ENCODE measurements at regions not wholly inside any gene's neighbourhood (a gene's known extent, or its start where the extent isn't known, plus 50 kb on each side); places are given as distances from the start of the nearest gene placed in this dataset.

DNA sequence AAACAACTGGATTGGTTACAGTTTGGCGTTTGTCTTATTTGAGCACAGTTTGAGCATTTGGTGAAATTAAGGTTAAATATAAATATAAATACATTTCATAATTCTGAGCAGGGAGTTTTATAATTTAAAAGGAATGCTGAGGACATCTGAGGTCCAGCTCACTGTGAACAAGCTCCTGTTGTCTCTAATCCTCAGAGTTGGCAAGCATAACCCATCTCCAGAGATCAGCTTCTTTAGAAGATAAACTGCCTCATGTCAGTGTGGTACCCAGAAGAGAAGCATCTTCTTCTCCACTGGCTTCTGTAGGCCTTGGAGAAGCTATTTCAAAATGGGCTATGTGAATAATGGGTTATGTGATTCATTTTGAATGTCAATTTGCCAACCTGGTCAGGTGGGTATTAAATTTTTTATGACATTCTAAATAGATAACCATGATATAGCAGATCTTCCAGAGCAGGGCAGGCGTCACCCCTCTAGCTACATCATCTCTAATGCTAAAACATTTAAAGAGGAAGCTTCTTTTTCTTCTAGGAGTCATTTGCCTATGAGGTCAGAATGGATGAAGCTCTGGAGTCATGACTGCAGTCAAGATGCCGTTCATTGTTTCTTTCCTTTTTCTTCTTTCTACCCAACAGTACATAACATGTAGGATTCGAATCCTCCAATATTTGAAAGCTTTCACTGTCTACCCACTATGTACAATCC lies 324.0 kb downstream of the RNF144A start:
- intact Hi-C loops (cut with DNase I; ENCODE audit: low total_unique reads): no loop called here
- no peak for TF ChIP-seq POLR2A (IDR thresholded peaks at IDR 0.05)
- TF ChIP-seq, protein P1, sequence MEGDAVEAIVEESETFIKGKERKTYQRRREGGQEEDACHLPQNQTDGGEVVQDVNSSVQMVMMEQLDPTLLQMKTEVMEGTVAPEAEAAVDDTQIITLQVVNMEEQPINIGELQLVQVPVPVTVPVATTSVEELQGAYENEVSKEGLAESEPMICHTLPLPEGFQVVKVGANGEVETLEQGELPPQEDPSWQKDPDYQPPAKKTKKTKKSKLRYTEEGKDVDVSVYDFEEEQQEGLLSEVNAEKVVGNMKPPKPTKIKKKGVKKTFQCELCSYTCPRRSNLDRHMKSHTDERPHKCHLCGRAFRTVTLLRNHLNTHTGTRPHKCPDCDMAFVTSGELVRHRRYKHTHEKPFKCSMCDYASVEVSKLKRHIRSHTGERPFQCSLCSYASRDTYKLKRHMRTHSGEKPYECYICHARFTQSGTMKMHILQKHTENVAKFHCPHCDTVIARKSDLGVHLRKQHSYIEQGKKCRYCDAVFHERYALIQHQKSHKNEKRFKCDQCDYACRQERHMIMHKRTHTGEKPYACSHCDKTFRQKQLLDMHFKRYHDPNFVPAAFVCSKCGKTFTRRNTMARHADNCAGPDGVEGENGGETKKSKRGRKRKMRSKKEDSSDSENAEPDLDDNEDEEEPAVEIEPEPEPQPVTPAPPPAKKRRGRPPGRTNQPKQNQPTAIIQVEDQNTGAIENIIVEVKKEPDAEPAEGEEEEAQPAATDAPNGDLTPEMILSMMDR (IDR thresholded peaks at IDR 0.05): no peak
- no peak overlapping the region for H3K27ac ChIP-seq
- H3K4me1 ChIP-seq: no peaks in the 10 kb centered on the region
- H3K9me3 ChIP-seq: no peaks in the 10 kb centered on the region
- H3K4me3 ChIP-seq: no peak overlapping the region
- DNase-seq: no peak
- H3K36me3 ChIP-seq: no peaks in the 10 kb centered on the region
- no peaks in the 10 kb centered on the region for H3K27me3 ChIP-seq

- Histone ChIP-seq H3K27me3 (no peaks in the 10 kb centered on the region), H3K4me3 (no peak overlapping the region), H3K4me1 (no peaks in the 10 kb centered on the region), H3K9me3 (no peaks in the 10 kb centered on the region), H3K36me3 (no peaks in the 10 kb centered on the region), H3K27ac (no peak overlapping the region)
- DNase-seq: no peak
- TF ChIP-seq POLR2A (IDR thresholded peaks at IDR 0.05): no peak
- TF ChIP-seq, protein P1 (IDR thresholded peaks at IDR 0.05): no peak
- intact Hi-C loops (cut with DNase I; ENCODE audit: low total_unique reads): no loop called here
These were observed 325.1 kb downstream of the RNF144A start for GRCh38 chr2:7242189-7242867.

GRCh38 chr2:7243276-7243675 lies 326.1 kb downstream of the RNF144A start:
- TF ChIP-seq, protein P1 (IDR thresholded peaks at IDR 0.05): no peak
- TF ChIP-seq POLR2A (IDR thresholded peaks at IDR 0.05): no peak
- Histone ChIP-seq H3K27me3 (no peaks in the 10 kb centered on the region), H3K4me3 (no peak overlapping the region), H3K27ac (no peak overlapping the region), H3K9me3 (no peaks in the 10 kb centered on the region), H3K36me3 (no peaks in the 10 kb centered on the region), H3K4me1 (no peaks in the 10 kb centered on the region)
- DNase-seq: no peak
- intact Hi-C loops (cut with DNase I; ENCODE audit: low total_unique reads): no loop called here

- Histone ChIP-seq H3K9me3 (no peaks in the 10 kb centered on the region), H3K36me3 (no peaks in the 10 kb centered on the region), H3K4me1 (no peaks in the 10 kb centered on the region), H3K4me3 (no peak overlapping the region), H3K27me3 (no peaks in the 10 kb centered on the region), H3K27ac (no peak overlapping the region)
- DNase-seq: no peak
- intact Hi-C loops (cut with DNase I; ENCODE audit: low total_unique reads): no loop called here
- TF ChIP-seq, protein P1 (IDR thresholded peaks at IDR 0.05): no peak
- TF ChIP-seq POLR2A (IDR thresholded peaks at IDR 0.05): no peak
These were observed 339.2 kb downstream of the RNF144A start for GRCh38 chr2:7256377-7256776.

GRCh38 chr2:7262727-7263126 lies 345.5 kb downstream of the RNF144A start:
- Histone ChIP-seq H3K4me3 (no peak overlapping the region), H3K9me3 (no peaks in the 10 kb centered on the region), H3K4me1 (no peaks in the 10 kb centered on the region), H3K27ac (no peak overlapping the region), H3K27me3 (no peaks in the 10 kb centered on the region), H3K36me3 (no peaks in the 10 kb centered on the region)
- no peak for DNase-seq
- intact Hi-C loops (cut with DNase I; ENCODE audit: low total_unique reads): no loop called here
- TF ChIP-seq, protein P1 (IDR thresholded peaks at IDR 0.05): no peak
- no peak for TF ChIP-seq POLR2A (IDR thresholded peaks at IDR 0.05)
